ENCODE measurements at regions not wholly inside any gene's neighbourhood (a gene's known extent, or its start where the extent isn't known, plus 50 kb on each side); places are given as distances from the start of the nearest gene placed in this dataset.

GRCh38 chr14:56004323-56004722, 113.9 kb upstream of the PELI2 start:
- CTCF ChIA-PET, result no interaction called here
- Histone ChIP-seq H3K9me1 (replicated peaks; ENCODE audit: control insufficient read depth, extremely low read depth, insufficient read depth, low read length) (no peaks in the 10 kb centered on the region), H3K9me3 (replicated peaks; ENCODE audit: control insufficient read depth, insufficient read depth, low read length) (no peaks in the 10 kb centered on the region), H3K27ac (ENCODE audit: insufficient read depth, low read depth, low read length) (no peak overlapping the region), H3K27me3 (ENCODE audit: control insufficient read depth in 2 of 2, insufficient read depth in 2 of 2, low read length in 2 of 2) (no peaks in the 10 kb centered on the region), H3K79me2 (ENCODE audit: control insufficient read depth, insufficient read depth, low read length) (no peaks in the 10 kb centered on the region), H3K4me2 (ENCODE audit: insufficient read depth, low read length) (no peak overlapping the region), H2AFZ (ENCODE audit: low read depth, low read length) (no peak overlapping the region), H3K4me1 (ENCODE audit: control insufficient read depth, extremely low read depth, insufficient read depth, low read length) (no peaks in the 10 kb centered on the region), H3K9ac (replicated peaks; ENCODE audit: extremely low read depth, insufficient read depth, low read length) (no peak overlapping the region), H3K36me3 (ENCODE audit: control insufficient read depth in 2 of 2, extremely low read depth in 1 of 2, insufficient read depth in 2 of 2, low read length in 2 of 2) (no peaks in the 10 kb centered on the region), H4K20me1 (replicated peaks; ENCODE audit: control insufficient read depth, extremely low read depth, insufficient read depth, low read length) (no peaks in the 10 kb centered on the region), H3K4me3 (replicated peaks in 1 of 3; ENCODE audit: insufficient read depth in 1 of 3, low read depth in 1 of 3, low read length in 3 of 3) (no peak overlapping the region)
- intact Hi-C loops (cut with micrococcal nuclease) (no loop called here), dilution Hi-C loops (cut with MboI; ENCODE audit: extremely low pct_ligation_motif_present, low sequenced_read_pairs) (no loop called here)
- FAIRE-seq (no peak), DNase-seq (ENCODE audit: low read depth, low spot score) (no peak)
- BruUV-seq (replicated peaks), result no TSS peak
- TF ChIP-seq EZH2 (IDR thresholded peaks at IDR 0.05; ENCODE audit: borderline replicate concordance, low read depth, low read length, severe bottlenecking) (no peak), JUN (IDR thresholded peaks at IDR 0.05; ENCODE audit: borderline replicate concordance, insufficient read depth, insufficient read length, low read depth) (no peak), MYC (IDR thresholded peaks at IDR 0.05; ENCODE audit: low read depth, low read length) (no peak), CTCF (IDR thresholded peaks at IDR 0.05; ENCODE audit: extremely low read depth in 1 of 2, insufficient read depth in 1 of 2, low read depth in 1 of 2, low read length in 2 of 2) (no peak), FOS (IDR thresholded peaks at IDR 0.05; ENCODE audit: borderline replicate concordance, insufficient read depth, low read length) (no peak), POLR2A (IDR thresholded peaks at IDR 0.05; ENCODE audit: low read depth, low read length) (no peak), POLR2AphosphoS5 (IDR thresholded peaks at IDR 0.05; ENCODE audit: insufficient read depth, low read depth, low read length) (no peak), GATA2 (IDR thresholded peaks at IDR 0.05; ENCODE audit: insufficient read depth, insufficient read length, low read depth, low read length) (no peak)
- TF ChIP-seq, protein P1, sequence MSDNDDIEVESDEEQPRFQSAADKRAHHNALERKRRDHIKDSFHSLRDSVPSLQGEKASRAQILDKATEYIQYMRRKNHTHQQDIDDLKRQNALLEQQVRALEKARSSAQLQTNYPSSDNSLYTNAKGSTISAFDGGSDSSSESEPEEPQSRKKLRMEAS (IDR thresholded peaks at IDR 0.05; ENCODE audit: insufficient read depth, insufficient read length), result no peak
- POLR2A ChIA-PET, result no interaction called here
